Pancreas (tissue), 10 donors: ENCODE measurements at regions not wholly inside any gene's neighbourhood (a gene's known extent, or its start where the extent isn't known, plus 50 kb on each side); places are given as distances from the start of the nearest gene placed in this dataset.
"Not testable (repeated sequence)": the region's sequence is repeated elsewhere in the genome, so short reads cannot be mapped to it uniquely, and the experiment has no call there.

ENCODE experiments used
- ATAC-seq, 4 donors: fragments of 200-7000 bp; cut with Tn5 transposase; one replicate each; pipeline versions ENCODE4 v1.8.0 to v1.9.1; 2020; ENCODE audit warnings: mild to moderate bottlenecking in 4 of 4, moderate library complexity in 4 of 4
- DNase-seq, 6 donors: peaks; one replicate each; pipeline ENCODE4 v3.0.0-alpha.2; 2020
- FAIRE-seq: peaks from 2 replicates; lab custom pipeline; 2012; peaks lifted over from hg19 to GRCh38; lab: Jason Lieb, UNC
- H3K27ac ChIP-seq, 4 donors: fragments of 200-600 bp; sonication (generic); 1 replicate in 3 of 4; 2 replicates in 1 of 4; pipeline versions ENCODE4 v1.5.0 to v1.8.0; 2020
- H3K27me3 ChIP-seq, 4 donors: fragments of 200-600 bp; one replicate each; pipeline ENCODE4 v1.8.0; 2021
- H3K36me3 ChIP-seq, 3 donors: fragments of 200-600 bp; sonication (generic) in 1 of 3; one replicate each; pipeline versions ENCODE4 v1.5.0 to v1.8.0; 2020 to 2021
- H3K4me1 ChIP-seq, 3 donors: fragments of 200-600 bp; one replicate each; pipeline ENCODE4 v1.8.0; 2021
- H3K4me3 ChIP-seq, 4 donors: fragments of 200-600 bp; sonication (generic) in 2 of 4; one replicate each; pipeline versions ENCODE4 v1.5.0 to v1.8.0; 2020 to 2021
- H3K9me3 ChIP-seq, 4 donors: fragments of 200-600 bp; one replicate each; pipeline ENCODE4 v1.8.0; 2021
- WGBS, 2 donors: extraction: QIAGEN DNeasy Blood & Tissue Kit; methylation state at CpG; one replicate each; pipeline ENCODE4 v1.1.7; 2013; 5-methylcytosine and 5-hydroxymethylcytosine counted together
- intact Hi-C, 3 donors: fragments of 100-400 bp; cut with DNase I; formaldehyde crosslinking; loops; one replicate each; pipeline versions ENCODE4 v1.11.1 to v1.14.2; 2022
- donor health status: healthy with polysubstance abuse.
- donor health status: DM: no; HTN: no; CAD: no; lungs with moderate emphysema.
- donor health status: DM: no; HTN: no; CAD: no.
- donor health status: control.
- donor health status: control.
- donor health status: Bipolar disorder and iron deficiency.
- donor health status: DM: yes; HTN: yes; CAD: no.
- donor health status: DM: no; HTN: no; CAD: no.
- donor health status: DM: no; HTN: no; CAD: no.
- donor health status: DM: yes; HTN: yes; CAD: no.

DNA sequence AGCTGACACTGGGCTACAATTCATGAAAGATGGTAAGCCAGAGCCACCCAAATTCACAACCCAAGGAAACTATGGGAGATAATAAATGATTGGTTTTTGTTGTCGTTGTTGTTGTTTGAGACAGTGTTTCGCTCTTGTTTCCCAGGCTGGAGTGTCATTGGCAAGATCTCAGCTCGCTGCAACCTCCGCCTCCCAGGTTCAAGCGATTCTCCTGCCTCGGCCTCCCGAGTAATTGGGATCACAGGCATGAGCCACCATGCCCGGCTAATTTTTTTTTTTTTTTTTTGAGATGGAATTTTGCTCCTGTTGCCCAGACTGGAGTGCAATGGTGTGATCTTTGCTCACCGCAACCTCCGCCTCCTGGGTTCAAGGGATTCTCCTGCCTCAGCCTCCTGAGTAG, 65.9 kb upstream of the METTL9 start:
- H3K4me1 ChIP-seq, H3K36me3 ChIP-seq, H3K4me3 ChIP-seq, H3K27ac ChIP-seq, H3K9me3 ChIP-seq, ATAC-seq, H3K27me3 ChIP-seq, intact Hi-C loops, FAIRE-seq: not testable (repeated sequence)
- DNase-seq: peak in 1 of 6 donors; percentile 7
- 97 to 98% methylated on average over 8 to 10 of the region's 10 CpGs for WGBS, 2 donors

DNA sequence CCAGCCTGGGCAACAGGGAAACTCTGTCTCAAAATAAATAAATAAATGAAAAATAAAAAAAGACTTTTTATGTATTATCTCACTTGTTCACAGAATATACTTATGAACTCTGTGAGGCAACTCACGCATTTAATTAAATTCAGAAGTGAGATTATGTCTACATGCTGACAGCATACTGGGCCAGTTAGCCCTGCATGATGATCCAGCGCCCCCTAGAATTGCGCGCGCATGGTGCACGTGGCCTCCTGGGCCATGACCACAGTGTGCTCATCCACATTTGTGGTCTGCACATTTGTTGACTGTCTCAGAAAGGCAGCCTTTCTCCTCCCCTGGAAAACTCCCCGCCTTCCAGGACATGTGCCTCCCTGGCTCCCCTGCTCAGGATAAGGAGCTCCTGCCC, 64.8 kb upstream of the METTL9 start:
- intact Hi-C loops, ATAC-seq, H3K4me3 ChIP-seq, H3K27me3 ChIP-seq, FAIRE-seq, H3K36me3 ChIP-seq, H3K4me1 ChIP-seq, H3K9me3 ChIP-seq, H3K27ac ChIP-seq: not testable (repeated sequence)
- peak in 1 of 6 donors; percentile 33 for DNase-seq
- 81 to 90% methylated on average over 6 to 7 of the region's 7 CpGs for WGBS, 2 donors

DNA sequence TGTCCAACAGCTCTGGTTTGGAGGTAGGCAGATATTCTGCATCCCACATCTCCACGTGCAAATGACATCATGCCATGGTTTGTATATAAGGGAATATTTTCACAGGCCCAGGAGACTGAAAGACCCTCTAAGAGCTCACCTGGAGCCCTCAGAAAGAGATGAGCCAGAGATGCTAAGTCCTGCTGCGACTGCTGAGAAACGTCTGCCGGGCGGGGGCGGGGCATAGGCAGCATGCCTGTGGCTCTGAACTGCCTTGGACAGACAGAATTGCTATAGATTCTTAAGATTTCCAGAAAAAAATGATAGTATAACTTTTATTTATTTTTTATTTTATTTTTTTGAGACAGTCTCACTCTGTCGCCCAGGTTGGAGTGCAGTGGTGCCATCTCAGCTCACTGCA, 64.2 kb upstream of the METTL9 start:
- not testable (repeated sequence) for H3K27ac ChIP-seq, ATAC-seq

DNA sequence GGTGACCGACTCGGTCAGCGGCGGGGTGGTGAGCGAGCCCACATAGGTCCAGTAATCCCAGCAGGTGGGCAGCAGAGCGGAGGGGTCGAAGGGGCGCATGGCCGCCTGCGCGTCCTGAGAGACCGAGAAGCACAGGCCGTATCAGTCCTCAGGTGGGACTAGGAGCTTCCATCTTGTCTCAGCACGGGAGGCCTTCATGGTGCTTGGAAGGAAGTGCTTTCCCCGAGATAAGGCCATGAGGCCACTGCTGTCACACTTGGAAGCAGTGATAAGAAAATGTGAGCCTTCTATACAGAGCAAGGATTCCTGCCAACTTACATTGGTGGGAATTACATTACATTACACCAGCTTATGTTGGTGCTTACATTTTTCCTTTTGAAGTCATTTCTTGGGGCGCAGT, 62.6 kb upstream of the METTL9 start:
- H3K4me3 ChIP-seq, H3K27ac ChIP-seq, ATAC-seq, DNase-seq, H3K4me1 ChIP-seq, H3K9me3 ChIP-seq, intact Hi-C loops, H3K36me3 ChIP-seq, H3K27me3 ChIP-seq, FAIRE-seq: not testable (repeated sequence)
- WGBS, 2 donors: 80 to 85% methylated on average over 10 to 11 of the region's 16 CpGs

More for the DNA sequence above, 64.2 kb upstream of the METTL9 start:
- H3K4me1 ChIP-seq, H3K27me3 ChIP-seq, H3K36me3 ChIP-seq, FAIRE-seq, H3K9me3 ChIP-seq, H3K4me3 ChIP-seq, intact Hi-C loops: not testable (repeated sequence)
- peak in 1 of 6 donors; percentile 7 for DNase-seq
- 74 to 87% methylated on average over 3 to 5 of the region's 7 CpGs for WGBS, 2 donors

DNA sequence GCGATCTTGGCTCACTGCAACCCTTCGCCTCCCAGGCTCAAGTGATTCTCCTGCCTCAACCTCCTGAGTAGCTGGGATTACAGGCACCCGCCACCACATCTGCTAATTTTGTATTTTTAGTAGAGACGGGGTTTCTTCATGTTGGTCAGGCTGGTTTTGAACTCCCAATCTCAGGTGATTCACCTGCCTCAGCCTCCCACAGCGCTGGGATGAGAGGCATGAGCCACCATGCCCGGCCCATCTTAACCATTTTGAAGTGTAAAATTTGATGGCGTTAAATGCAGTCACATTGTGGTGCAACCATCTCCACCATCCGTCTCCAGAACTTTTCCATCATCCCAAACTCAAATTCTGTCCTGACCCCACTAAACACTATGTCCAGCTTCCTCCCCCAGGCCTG, 61.8 kb upstream of the METTL9 start:
- H3K4me3 ChIP-seq, intact Hi-C loops, H3K9me3 ChIP-seq, DNase-seq, H3K27ac ChIP-seq, FAIRE-seq, H3K4me1 ChIP-seq, H3K36me3 ChIP-seq, ATAC-seq, H3K27me3 ChIP-seq: not testable (repeated sequence)
- 88 to 96% methylated on average over 7 of the region's 8 CpGs for WGBS, 2 donors

DNA sequence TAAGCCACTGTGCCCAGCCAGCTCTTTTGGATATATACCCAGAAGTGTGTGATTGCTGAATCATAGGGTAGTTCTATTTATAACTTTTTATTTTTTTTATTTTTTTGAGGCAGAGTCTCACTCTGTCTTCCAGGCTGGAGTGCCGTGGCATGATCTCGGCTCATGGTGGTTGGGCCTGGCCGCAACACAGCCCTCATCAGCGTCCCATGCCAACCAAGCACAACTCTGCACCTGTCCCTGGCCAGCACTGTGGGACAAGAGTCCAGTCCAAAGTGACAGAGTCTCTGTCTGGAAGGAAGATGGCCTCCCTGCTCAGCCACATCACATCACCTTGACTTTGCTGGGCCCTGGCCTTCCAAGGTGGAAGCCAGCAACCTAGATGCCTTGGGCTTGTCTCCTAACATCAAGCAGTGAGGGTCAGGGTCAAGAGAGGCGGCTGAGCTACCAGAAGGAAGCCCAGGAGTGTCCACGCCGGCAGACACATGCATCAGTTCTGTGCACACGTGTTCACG, 60.2 kb upstream of the METTL9 start:
- H3K36me3 ChIP-seq, ATAC-seq, H3K9me3 ChIP-seq, H3K4me3 ChIP-seq, intact Hi-C loops, H3K27ac ChIP-seq, H3K27me3 ChIP-seq, H3K4me1 ChIP-seq, FAIRE-seq, DNase-seq: not testable (repeated sequence)
- WGBS, 2 donors: 73 to 92% methylated on average over 9 of the region's 9 CpGs

DNA sequence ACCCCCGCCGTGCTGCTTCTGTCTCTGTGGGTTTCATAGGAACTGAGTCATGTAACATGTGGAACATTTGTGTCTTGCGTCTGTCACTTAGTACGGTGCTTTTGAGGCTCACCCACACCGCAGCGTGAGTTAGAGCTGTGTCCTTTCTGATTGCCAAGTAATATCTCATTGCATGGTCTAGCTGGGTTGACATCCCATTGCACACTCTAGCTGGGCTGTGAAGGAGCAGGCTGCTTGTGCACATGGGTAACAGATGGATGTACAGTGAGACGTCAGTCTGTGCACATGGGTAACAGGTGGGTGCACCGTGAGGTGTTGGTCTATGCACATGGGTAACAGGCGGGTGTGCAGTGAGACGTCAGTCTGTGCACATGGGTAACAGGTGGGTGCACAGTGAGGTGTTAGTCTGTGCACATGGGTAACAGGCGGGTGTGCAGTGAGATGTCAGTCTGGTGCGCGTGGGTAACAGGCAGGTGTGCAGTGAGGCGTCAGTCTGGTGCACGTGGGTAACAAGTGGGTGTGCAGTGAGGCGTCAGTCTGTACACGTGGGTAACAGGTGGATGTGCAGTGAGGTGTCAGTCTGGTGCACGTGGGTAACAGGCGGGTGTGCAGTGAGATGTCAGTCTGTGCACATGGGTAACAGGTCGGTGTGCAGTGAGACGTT, 58.5 kb upstream of the METTL9 start:
- FAIRE-seq, H3K4me3 ChIP-seq, H3K36me3 ChIP-seq, H3K27me3 ChIP-seq, H3K4me1 ChIP-seq, intact Hi-C loops, DNase-seq, H3K27ac ChIP-seq, H3K9me3 ChIP-seq: not testable (repeated sequence)
- peak in 3 of 4 donors; percentile 34 to 75 (median 45) for ATAC-seq
- WGBS, 2 donors: 62 to 77% methylated on average over 19 to 21 of the region's 21 CpGs

DNA sequence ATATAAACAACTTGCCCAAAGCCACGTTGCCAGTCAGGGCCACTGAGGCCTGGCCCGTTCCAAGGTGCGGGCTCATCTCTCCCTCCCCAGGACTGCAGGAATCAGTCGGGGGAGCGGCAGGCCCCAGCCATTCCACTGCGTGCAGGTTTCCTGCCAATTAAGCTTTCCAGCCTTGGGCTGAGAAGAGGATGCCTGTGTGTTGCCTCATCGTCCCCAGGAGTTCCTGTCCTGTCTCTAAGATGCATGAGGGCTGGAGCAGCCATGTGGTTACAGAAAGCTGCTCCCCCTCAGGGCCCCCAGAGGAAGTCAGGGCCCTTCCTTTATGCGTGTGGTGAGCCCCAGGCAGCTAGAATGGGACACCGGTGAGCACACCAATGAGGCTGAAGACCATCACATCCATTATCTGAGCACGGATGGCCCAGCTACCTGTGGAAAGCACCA, 57.7 kb upstream of the METTL9 start:
- FAIRE-seq, DNase-seq, H3K27ac ChIP-seq, H3K27me3 ChIP-seq, H3K4me3 ChIP-seq, intact Hi-C loops, H3K36me3 ChIP-seq, H3K9me3 ChIP-seq, H3K4me1 ChIP-seq: not testable (repeated sequence)
- 58 to 66% methylated on average over 9 of the region's 10 CpGs for WGBS, 2 donors
- peak in 2 of 4 donors; percentile 42 to 54 for ATAC-seq

DNA sequence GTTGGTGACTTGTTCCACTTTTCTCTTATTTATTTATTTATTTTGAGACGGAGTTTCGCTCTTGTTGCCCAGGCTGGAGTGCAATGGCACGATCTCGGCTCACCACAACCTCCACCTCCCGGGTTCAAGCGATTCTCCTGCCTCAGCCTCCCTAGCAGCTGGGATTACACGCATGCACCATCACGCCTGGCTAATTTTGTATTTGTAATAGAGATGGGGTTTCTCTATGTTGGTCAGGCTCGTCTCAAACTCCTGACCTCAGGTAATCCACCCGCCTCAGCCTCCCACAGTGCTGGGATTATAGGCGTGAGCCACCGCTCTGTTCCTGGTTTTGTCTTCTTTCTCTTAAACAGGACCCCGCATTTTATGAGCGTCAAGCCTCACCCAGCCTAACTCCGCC, 57.3 kb upstream of the METTL9 start:
- FAIRE-seq, DNase-seq, intact Hi-C loops: not testable (repeated sequence)

DNA sequence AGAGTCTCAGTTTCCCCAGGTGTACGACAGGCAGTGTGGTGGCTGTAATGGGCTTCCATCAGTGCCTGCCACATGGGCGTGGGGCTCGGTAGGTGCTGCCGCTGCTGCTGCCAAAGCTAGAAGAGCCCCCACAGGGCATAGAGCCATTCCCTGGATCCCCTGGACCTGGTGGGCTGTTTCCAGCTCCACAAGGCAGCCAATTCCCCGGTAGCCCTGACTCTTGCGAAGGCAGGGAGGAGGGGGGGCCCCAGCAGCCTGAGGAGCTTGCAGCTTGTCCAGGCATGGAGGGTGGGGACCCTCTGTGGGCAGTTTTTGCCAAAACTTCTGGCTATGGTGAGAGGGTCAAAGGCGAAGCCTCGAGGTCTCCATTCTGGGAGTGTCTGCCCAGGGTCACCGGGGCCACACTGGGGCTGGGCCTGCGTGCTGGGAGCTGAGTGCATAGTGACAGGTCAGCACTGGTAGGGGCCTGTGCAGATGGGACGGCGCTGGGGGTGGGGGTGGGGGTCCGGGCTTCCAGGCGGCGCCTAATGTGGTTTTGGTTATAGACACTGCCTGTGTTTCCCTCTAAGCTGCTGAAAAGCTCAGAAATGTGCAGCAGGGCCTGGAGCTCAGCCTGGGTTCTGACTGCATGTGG, 56.8 kb upstream of the METTL9 start:
- FAIRE-seq, DNase-seq, H3K36me3 ChIP-seq, H3K27ac ChIP-seq, ATAC-seq, H3K9me3 ChIP-seq, H3K4me1 ChIP-seq, H3K4me3 ChIP-seq, intact Hi-C loops, H3K27me3 ChIP-seq: not testable (repeated sequence)
- WGBS, 2 donors: 70 to 80% methylated on average over 7 to 9 of the region's 15 CpGs

More for the DNA sequence above, 57.3 kb upstream of the METTL9 start:
- H3K9me3 ChIP-seq, H3K36me3 ChIP-seq, H3K27ac ChIP-seq, H3K27me3 ChIP-seq, ATAC-seq, H3K4me3 ChIP-seq, H3K4me1 ChIP-seq: not testable (repeated sequence)
- 65 to 82% methylated on average over 8 to 10 of the region's 15 CpGs for WGBS, 2 donors

DNA sequence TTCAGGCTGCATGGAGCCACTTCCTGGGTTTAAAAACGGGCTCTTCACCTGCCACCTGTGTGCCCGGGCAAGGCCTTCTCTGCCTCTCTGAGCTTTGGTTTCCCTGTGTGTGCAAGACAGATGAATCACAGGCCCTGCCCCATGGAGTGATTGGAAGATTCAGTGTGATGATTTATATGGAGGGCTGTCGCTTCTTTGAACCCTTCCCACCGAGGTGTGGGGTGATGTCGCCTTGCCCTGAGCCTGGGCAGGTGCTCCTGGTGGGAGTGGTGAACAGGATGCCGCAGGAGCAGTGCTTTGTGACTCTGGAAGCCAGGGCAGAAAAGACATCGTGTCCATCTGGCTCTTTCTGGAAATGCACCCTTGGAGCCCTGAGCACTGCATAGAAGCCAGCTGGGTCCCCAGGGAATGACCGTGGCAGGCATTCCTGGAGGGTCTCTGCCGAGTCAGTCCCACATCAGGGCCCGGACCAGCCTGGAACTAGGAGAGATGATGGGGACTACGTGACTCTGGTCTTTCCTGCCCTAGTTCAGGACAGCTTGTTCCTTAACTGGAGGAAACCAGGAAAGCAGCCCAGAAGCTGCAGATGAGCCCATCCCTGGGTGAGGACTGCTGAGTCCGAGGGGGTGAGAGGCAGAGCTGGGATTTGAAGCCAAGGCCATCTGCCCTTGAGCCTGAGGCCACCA, 56.1 kb upstream of the METTL9 start:
- H3K27ac ChIP-seq, H3K9me3 ChIP-seq, H3K4me1 ChIP-seq, H3K4me3 ChIP-seq, ATAC-seq, H3K36me3 ChIP-seq, FAIRE-seq, H3K27me3 ChIP-seq, intact Hi-C loops, DNase-seq: not testable (repeated sequence)
- WGBS, 2 donors: 60 to 69% methylated on average over 11 to 12 of the region's 12 CpGs
